HFF-Myc (cell line): ENCODE measurements at regions not wholly inside any gene's neighbourhood (a gene's known extent, or its start where the extent isn't known, plus 50 kb on each side); places are given as distances from the start of the nearest gene placed in this dataset.
A peak's percentile ranks its signal among the peaks of the same experiment; 100 is the strongest.
"Not testable (repeated sequence)": the region's sequence is repeated elsewhere in the genome, so short reads cannot be mapped to it uniquely, and the experiment has no call there.

Experiments
- DNase-seq: peaks from one replicate; pipeline ENCODE4 v3.0.0-alpha.2; 2011; ENCODE audit warnings: low read depth; ENCODE audit errors: extremely low read depth
- H3K4me3 ChIP-seq: replicated peaks from 2 replicates; pipeline ENCODE4 v1.5.1; 2011; ENCODE audit warnings: low read depth, mild to moderate bottlenecking, control low read depth, low read length
- CTCF ChIP-seq: IDR thresholded peaks from 2 replicates; pipeline ENCODE4 v1.5.1; 2012; ENCODE audit warnings: mild to moderate bottlenecking, low read depth, low read length, control low read depth; ENCODE audit errors: missing control alignments

- no peak for TF ChIP-seq CTCF
- no peak overlapping the region for H3K4me3 ChIP-seq
- DNase-seq = no peak
These were observed 142.8 kb downstream of the NECTIN1 start for GRCh38 chr11:119586181-119586580.

DNA sequence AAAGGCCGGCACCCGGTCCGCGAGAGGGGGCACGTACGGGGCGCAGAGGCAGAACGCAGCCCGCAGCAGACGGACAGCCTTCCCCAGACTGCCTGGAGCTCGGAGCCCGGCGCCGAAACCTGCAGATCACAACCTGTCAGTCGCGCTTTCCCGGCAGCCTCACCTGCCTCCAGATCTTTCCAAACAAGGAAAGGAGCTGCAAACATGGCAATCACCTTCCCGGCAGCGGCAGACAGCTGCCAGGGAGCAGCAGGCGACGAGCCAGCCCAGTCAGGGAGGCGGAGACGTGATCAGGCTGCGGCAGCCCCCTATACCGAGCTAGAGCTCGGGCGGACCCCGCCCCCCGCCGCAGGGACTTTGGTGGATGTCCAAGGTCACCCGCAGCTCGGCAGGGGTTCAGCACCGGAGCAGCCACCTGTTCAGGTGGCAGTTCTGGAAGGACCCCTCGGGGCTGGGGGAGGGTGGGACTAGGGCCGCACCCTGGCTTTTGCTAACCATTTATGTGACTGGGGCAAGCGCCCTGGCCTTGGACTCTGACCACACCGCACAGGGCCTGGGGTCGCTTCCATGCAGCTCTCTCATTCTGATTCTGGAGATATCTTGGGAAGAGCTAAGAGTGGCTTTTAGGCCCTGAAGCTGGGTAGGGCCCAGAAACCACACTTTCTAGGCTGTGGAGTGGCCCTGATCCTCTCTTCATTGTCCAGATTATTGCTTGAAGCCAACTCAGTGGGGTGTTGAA, 143.8 kb downstream of the NECTIN1 start:
- DNase-seq = no peak
- TF ChIP-seq CTCF = no peak
- peak overlapping the region; percentile 49 for H3K4me3 ChIP-seq

GRCh38 chr11:119584193-119585042, 144.6 kb downstream of the NECTIN1 start:
- TF ChIP-seq CTCF = no peak

GRCh38 chr11:119583585-119583984, 145.4 kb downstream of the NECTIN1 start:
- no peak overlapping the region for H3K4me3 ChIP-seq
- DNase-seq = no peak
- TF ChIP-seq CTCF = peak; percentile 39

More at GRCh38 chr11:119584193-119585042, 144.6 kb downstream of the NECTIN1 start:
- peak overlapping the region; percentile 49 for H3K4me3 ChIP-seq
- no peak for DNase-seq

GRCh38 chr11:119581396-119581795, 147.6 kb downstream of the NECTIN1 start:
- H3K4me3 ChIP-seq, DNase-seq: not testable (repeated sequence)

DNA sequence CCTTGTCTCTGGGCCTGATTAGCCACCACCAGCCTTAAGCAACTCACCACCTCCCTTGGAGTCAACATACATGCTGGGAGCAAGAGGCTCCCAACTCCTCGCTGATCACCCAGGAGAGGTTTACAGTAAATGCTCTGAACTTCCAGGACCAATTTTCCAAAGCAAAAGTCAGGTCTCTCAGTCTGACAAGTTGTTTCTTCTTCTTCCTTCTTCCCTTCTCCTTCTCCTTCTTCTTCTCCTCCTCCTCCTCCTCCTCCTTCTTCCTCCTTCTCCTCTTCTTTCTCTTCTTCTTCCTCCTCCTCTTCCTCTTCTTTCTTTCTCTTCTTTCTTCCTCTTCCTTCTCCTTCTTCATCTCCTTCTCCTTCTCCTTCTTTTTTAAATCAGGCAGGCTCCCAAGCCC, 148.2 kb downstream of the NECTIN1 start:
- no peak for DNase-seq
- H3K4me3 ChIP-seq = no peak overlapping the region
- TF ChIP-seq CTCF = no peak

- TF ChIP-seq CTCF = no peak
- DNase-seq = no peak
- H3K4me3 ChIP-seq = no peak overlapping the region
These were observed 148.9 kb downstream of the NECTIN1 start for GRCh38 chr11:119580081-119580480.
